GM12891 (cell line): ENCODE measurements at regions not wholly inside any gene's neighbourhood (a gene's known extent, or its start where the extent isn't known, plus 50 kb on each side); places are given as distances from the start of the nearest gene placed in this dataset.

Source experiments
- PAX5 ChIP-seq: IDR thresholded peaks from 2 replicates; pipeline ENCODE4 v1.6.1; 2011; ENCODE audit warnings: low read length, moderate library complexity, mild to moderate bottlenecking; ENCODE audit not compliant: insufficient read depth, severe bottlenecking
- POLR2A ChIP-seq: IDR thresholded peaks from 2 replicates; pipeline ENCODE4 v1.6.1; 2011; ENCODE audit warnings: low read depth, low read length, control low read depth
- POLR2AphosphoS5 ChIP-seq: IDR thresholded peaks from 2 replicates; pipeline ENCODE4 v1.6.1; 2011; ENCODE audit warnings: low read depth, low read length, control low read depth
- SPI1 ChIP-seq: IDR thresholded peaks from 2 replicates; pipeline ENCODE4 v1.6.1; 2011; ENCODE audit warnings: low read depth, low read length, control low read depth
- TAF1 ChIP-seq: IDR thresholded peaks from 2 replicates; pipeline ENCODE4 v1.6.1; 2011; ENCODE audit warnings: low read depth, low read length, control low read depth

- TF ChIP-seq POLR2AphosphoS5 (no peak), POLR2A (no peak), SPI1 (no peak), TAF1 (no peak), PAX5 (no peak)
These were observed 469.4 kb downstream of the FOXG1 start for GRCh38 chr14:29235991-29236390.
